Choroid plexus epithelial cell (primary cell): ENCODE measurements at regions not wholly inside any gene's neighbourhood (a gene's known extent, or its start where the extent isn't known, plus 50 kb on each side); places are given as distances from the start of the nearest gene placed in this dataset.

Experiments used
- DNase-seq: peaks from one replicate; pipeline ENCODE4 v3.0.0-alpha.2; 2010; ENCODE audit warnings: low read depth
- H3K4me3 ChIP-seq: 2 replicates; pipeline ENCODE4 v1.5.1; 2011; ENCODE audit warnings: low read depth, mild to moderate bottlenecking, control low read depth, low read length, moderate library complexity
- TF ChIP-seq, protein P1 (sequence below): conservative IDR thresholded peaks from 2 replicates; pipeline ENCODE4 v1.5.1; 2011; ENCODE audit warnings: low read depth, mild to moderate bottlenecking, control low read depth, inconsistent platforms, low read length, moderate library complexity

DNA sequence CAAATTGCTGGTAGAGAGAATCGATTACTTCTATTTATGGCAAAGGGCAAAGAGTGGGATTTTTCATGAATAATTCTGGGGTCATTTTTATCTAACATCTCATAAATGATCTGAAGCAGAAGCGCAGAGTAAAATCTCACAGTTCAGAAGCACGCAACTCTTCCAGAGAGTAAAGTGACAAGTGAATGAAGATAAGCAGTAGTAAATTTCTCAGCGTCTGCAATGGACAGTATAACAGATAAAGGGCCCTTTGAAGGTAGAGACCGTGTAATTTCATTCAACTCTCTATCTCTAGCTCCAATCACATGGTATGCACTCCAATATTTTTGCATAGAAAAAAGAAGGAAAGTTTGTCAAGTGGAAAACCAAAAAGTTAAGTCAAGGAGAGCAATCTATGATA, 521.1 kb upstream of the NECTIN3 start:
- DNase-seq, result no peak
- TF ChIP-seq, protein P1, sequence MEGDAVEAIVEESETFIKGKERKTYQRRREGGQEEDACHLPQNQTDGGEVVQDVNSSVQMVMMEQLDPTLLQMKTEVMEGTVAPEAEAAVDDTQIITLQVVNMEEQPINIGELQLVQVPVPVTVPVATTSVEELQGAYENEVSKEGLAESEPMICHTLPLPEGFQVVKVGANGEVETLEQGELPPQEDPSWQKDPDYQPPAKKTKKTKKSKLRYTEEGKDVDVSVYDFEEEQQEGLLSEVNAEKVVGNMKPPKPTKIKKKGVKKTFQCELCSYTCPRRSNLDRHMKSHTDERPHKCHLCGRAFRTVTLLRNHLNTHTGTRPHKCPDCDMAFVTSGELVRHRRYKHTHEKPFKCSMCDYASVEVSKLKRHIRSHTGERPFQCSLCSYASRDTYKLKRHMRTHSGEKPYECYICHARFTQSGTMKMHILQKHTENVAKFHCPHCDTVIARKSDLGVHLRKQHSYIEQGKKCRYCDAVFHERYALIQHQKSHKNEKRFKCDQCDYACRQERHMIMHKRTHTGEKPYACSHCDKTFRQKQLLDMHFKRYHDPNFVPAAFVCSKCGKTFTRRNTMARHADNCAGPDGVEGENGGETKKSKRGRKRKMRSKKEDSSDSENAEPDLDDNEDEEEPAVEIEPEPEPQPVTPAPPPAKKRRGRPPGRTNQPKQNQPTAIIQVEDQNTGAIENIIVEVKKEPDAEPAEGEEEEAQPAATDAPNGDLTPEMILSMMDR, result no peak
- no peak overlapping the region for H3K4me3 ChIP-seq

DNA sequence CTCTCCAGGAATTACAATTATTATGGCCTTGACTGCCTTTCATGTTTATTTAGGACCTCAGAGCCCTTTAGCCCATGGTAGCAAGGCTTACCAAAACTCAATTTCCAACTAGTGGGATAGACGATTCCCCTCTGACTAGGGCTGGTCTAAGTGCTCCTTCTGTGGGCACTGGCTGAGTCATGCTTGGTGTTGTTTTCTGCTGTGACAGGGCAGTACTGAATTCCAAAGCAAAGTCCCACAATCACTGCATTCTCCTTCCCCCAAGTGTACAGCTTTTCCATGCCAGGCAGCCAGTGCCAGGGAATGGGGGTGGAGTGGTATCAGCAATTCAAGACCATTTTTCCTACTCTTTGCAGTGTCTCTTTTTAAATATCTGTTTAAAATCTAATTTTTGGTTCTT, 509.0 kb upstream of the NECTIN3 start:
- DNase-seq, result no peak
- TF ChIP-seq, protein P1, result no peak
- no peak overlapping the region for H3K4me3 ChIP-seq

DNA sequence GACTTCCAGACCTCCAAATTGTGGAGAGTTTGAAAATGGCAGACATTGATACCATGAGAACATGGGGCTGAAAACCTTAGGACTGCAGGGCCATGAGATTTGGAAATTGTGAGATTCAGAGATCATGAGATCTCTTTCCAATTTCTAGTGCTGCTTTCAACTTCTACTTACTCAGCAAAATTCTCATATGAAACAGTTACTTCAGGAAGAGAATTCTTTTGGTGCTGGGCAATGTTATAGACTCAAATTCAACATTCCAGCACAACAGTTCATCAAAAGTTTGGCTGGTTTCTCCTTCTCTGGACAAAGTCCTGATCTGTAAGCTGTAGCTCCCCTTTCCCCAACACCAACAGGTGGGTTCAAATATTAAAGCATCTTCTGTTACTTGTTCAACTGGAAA, 506.9 kb upstream of the NECTIN3 start:
- no peak overlapping the region for H3K4me3 ChIP-seq
- DNase-seq, result no peak
- TF ChIP-seq, protein P1, result no peak

DNA sequence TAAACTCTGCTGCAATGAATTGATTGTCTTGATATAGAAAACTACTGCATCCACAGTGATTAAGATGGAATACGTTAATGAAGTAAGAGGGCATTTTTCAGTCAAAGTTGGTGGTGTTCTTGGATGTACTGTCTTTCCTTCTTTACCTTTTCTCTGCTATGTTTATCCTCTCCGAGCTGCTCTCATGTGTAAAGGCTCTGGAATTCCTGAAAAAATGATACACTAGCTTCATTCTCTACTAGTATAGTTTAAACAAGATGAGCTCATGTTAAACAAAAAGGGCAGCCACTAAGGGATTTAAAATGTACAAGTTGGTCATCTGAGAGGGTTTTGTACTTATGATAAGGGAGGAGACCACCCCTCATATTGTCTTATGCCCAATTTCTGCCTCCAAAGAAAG, 504.6 kb upstream of the NECTIN3 start:
- TF ChIP-seq, protein P1, result no peak
- H3K4me3 ChIP-seq, result no peak overlapping the region
- DNase-seq, result no peak

DNA sequence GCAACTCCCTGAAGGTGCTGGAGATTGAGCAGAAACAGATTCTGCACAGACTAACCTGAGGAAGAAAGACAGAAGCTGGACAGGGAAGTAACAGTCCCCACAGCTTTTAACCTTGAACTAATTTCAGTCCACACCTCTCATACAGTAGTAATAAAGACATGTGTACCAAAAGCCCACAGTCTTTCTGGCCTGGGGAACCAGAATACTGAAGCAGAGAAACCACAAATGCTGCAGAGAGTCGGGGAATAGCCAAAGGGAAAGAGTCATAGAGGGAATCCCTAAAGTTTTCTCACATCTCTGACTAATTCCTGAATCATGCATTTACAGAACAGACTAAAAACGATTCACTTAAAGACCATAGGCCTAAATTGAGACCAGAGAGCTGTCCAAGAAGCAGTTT, 503.4 kb upstream of the NECTIN3 start:
- TF ChIP-seq, protein P1, result no peak
- peak; percentile 83 for DNase-seq
- H3K4me3 ChIP-seq, result no peak overlapping the region

DNA sequence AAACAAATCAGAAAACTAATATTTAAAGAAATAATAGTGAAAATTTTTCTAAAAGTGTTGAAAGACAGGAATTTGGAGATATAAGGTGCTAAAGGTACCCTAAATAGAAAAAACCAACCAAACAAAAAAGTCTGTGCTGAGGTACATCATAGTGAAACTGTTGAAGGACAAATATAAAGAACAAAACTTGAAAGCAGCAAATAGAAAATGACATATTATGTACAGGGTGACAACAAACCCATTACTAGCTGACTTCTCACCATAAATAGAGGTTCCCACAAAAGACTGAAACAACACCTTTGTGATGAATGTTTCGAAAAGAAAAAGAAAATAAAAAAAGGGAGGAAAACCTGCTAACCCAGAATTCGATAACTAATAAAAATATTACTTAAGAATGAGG, 502.5 kb upstream of the NECTIN3 start:
- no peak overlapping the region for H3K4me3 ChIP-seq
- no peak for DNase-seq
- TF ChIP-seq, protein P1, result no peak

DNA sequence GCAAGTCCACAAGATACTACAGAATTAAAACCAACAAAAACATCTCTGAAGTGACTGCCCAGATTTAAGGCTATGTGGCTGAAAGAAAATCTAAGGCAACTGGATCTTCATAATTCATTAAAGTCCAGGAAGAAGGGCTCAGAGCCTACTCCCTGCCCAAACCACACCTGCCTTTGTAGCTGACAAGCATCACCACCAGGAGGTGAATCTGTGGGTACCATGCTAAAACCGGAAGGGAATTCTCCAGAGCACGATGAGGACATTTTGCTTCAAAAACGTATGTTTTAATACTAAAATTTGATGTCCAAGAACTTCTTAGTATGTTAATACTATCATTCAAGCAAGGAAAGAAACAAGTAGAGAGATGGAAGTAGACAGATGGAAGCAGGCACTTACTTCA, 495.9 kb upstream of the NECTIN3 start:
- no peak overlapping the region for H3K4me3 ChIP-seq
- TF ChIP-seq, protein P1, result no peak
- DNase-seq, result no peak
